ENCODE measurements at regions not wholly inside any gene's neighbourhood (a gene's known extent, or its start where the extent isn't known, plus 50 kb on each side); places are given as distances from the start of the nearest gene placed in this dataset.

- no peaks in the 10 kb centered on the region for H3K36me3 ChIP-seq (replicated peaks in 1 of 2; ENCODE audit: control insufficient read depth in 1 of 2, insufficient read depth in 2 of 2, low read length in 2 of 2)
- H3K27me3 Mint-ChIP-seq (ENCODE audit: low read depth in 3 of 3) = peaks cover 4 to 13% (median 11%) of the 10 kb centered on the region in 3 donors
- no peak for DNase-seq
Observed at GRCh38 chr2:10228611-10229365, 73.9 kb upstream of the HPCAL1 start.

GRCh38 chr2:10229462-10230099 is 73.1 kb upstream of the HPCAL1 start:
- Histone ChIP-seq H3K9me3 (replicated peaks in 1 of 2; ENCODE audit: control insufficient read depth in 1 of 2, insufficient read depth in 1 of 2, low read length in 2 of 2) (no peaks in the 10 kb centered on the region), H3K27ac (ENCODE audit: low read depth in 1 of 2, low read length in 2 of 2) (no peak overlapping the region), H3K4me1 (ENCODE audit: control insufficient read depth in 1 of 2, insufficient read depth in 2 of 2, low read length in 2 of 2) (no peaks in the 10 kb centered on the region), H2AFZ (ENCODE audit: insufficient read depth, low read depth, low read length, poor library complexity, severe bottlenecking) (no peak overlapping the region), H3K27me3 (ENCODE audit: control insufficient read depth in 2 of 2, insufficient read depth in 2 of 2, low read length in 2 of 2) (no peaks in the 10 kb centered on the region), H3K9ac (ENCODE audit: insufficient read depth, low read length, poor library complexity, severe bottlenecking) (no peak overlapping the region), H3K4me2 (replicated peaks; ENCODE audit: extremely low read depth, low read length, poor library complexity, severe bottlenecking) (no peak overlapping the region), H4K20me1 (ENCODE audit: insufficient read depth, low read length) (no peaks in the 10 kb centered on the region), H3K4me3 (replicated peaks in 1 of 3; ENCODE audit: low read depth in 2 of 3, low read length in 3 of 3) (no peak overlapping the region), H3K36me3 (replicated peaks in 1 of 2; ENCODE audit: control insufficient read depth in 1 of 2, insufficient read depth in 2 of 2, low read length in 2 of 2) (no peaks in the 10 kb centered on the region), H3K79me2 (ENCODE audit: insufficient read depth, low read length) (no peaks in the 10 kb centered on the region)
- TF ChIP-seq CTCF (IDR thresholded peaks at IDR 0.05) = no peak
- Mint-ChIP-seq H3K4me3 (no peak overlapping the region), H3K4me1 (no peaks in the 10 kb centered on the region), H3K36me3 (no peaks in the 10 kb centered on the region), H3K9me3 (peaks cover 0 to 4% (median 0%) of the 10 kb centered on the region in 7 donors), H3K27me3 (ENCODE audit: low read depth in 3 of 3) (peaks cover 4 to 13% (median 10%) of the 10 kb centered on the region in 3 donors), H3K27ac (no peak overlapping the region)
- intact Hi-C loops (cut with micrococcal nuclease) = no loop called here
- DNase-seq = no peak
- 98% methylated on average over 6 of the region's 9 CpGs for WGBS (ENCODE audit: insufficient coverage)

More at GRCh38 chr2:10228611-10229365, 73.9 kb upstream of the HPCAL1 start:
- H3K79me2 ChIP-seq (ENCODE audit: insufficient read depth, low read length) = no peaks in the 10 kb centered on the region
- no peaks in the 10 kb centered on the region for H3K36me3 Mint-ChIP-seq
- no peak overlapping the region for H3K27ac ChIP-seq (ENCODE audit: low read depth in 1 of 2, low read length in 2 of 2)
- intact Hi-C loops (cut with micrococcal nuclease) = no loop called here
- H3K27ac Mint-ChIP-seq = no peak overlapping the region
- H3K4me2 ChIP-seq (replicated peaks; ENCODE audit: extremely low read depth, low read length, poor library complexity, severe bottlenecking) = no peak overlapping the region
- no peaks in the 10 kb centered on the region for H3K27me3 ChIP-seq (ENCODE audit: control insufficient read depth in 2 of 2, insufficient read depth in 2 of 2, low read length in 2 of 2)
- H4K20me1 ChIP-seq (ENCODE audit: insufficient read depth, low read length) = no peaks in the 10 kb centered on the region
- WGBS (ENCODE audit: insufficient coverage) = 90% methylated on average over 14 of the region's 20 CpGs
- peaks cover 0 to 4% (median 0%) of the 10 kb centered on the region in 7 donors for H3K9me3 Mint-ChIP-seq
- H3K4me1 ChIP-seq (ENCODE audit: control insufficient read depth in 1 of 2, insufficient read depth in 2 of 2, low read length in 2 of 2) = no peaks in the 10 kb centered on the region
- no peak overlapping the region for H3K4me3 Mint-ChIP-seq
- TF ChIP-seq CTCF (IDR thresholded peaks at IDR 0.05) = no peak
- no peaks in the 10 kb centered on the region for H3K9me3 ChIP-seq (replicated peaks in 1 of 2; ENCODE audit: control insufficient read depth in 1 of 2, insufficient read depth in 1 of 2, low read length in 2 of 2)
- no peaks in the 10 kb centered on the region for H3K4me1 Mint-ChIP-seq
- H3K4me3 ChIP-seq (replicated peaks in 1 of 3; ENCODE audit: low read depth in 2 of 3, low read length in 3 of 3) = no peak overlapping the region
- H3K9ac ChIP-seq (ENCODE audit: insufficient read depth, low read length, poor library complexity, severe bottlenecking) = no peak overlapping the region
- H2AFZ ChIP-seq (ENCODE audit: insufficient read depth, low read depth, low read length, poor library complexity, severe bottlenecking) = no peak overlapping the region

Data from CD14-positive monocyte (primary cell).